Hepatocyte (in vitro differentiated cells): ENCODE measurements at regions not wholly inside any gene's neighbourhood (a gene's known extent, or its start where the extent isn't known, plus 50 kb on each side); places are given as distances from the start of the nearest gene placed in this dataset.

Experiments used
- DNase-seq: peaks from one replicate; pipeline ENCODE4 v3.0.0-alpha.2; 2016; ENCODE audit warnings: low spot score
- H2AFZ ChIP-seq: fragments of 200-600 bp; sonication (generic); 2 replicates; pipeline ENCODE4 v1.6.0; 2016; ENCODE audit warnings: antibody characterized with exemption, mild to moderate bottlenecking
- H3K27ac ChIP-seq: fragments of 200-600 bp; sonication (generic); 2 replicates; pipeline ENCODE4 v1.5.1; 2016; ENCODE audit warnings: mild to moderate bottlenecking
- H3K27me3 ChIP-seq: fragments of 200-600 bp; sonication (generic); 2 replicates; pipeline ENCODE4 v1.6.1; 2016
- H3K36me3 ChIP-seq: fragments of 200-600 bp; sonication (generic); replicated peaks from 2 replicates; pipeline ENCODE4 v1.5.1; 2016; ENCODE audit warnings: low read depth; ENCODE audit not compliant: insufficient read depth
- H3K4me1 ChIP-seq: fragments of 200-600 bp; sonication (generic); 2 replicates; pipeline ENCODE4 v1.5.1; 2016; ENCODE audit warnings: mild to moderate bottlenecking, moderate library complexity; ENCODE audit not compliant: insufficient read depth
- H3K4me2 ChIP-seq: fragments of 200-600 bp; sonication (generic); 2 replicates; pipeline ENCODE4 v1.6.0; 2016
- H3K4me3 ChIP-seq: fragments of 200-600 bp; sonication (generic); 2 replicates; pipeline ENCODE4 v1.5.1; 2016; ENCODE audit warnings: mild to moderate bottlenecking
- H3K79me2 ChIP-seq: fragments of 200-600 bp; sonication (generic); 2 replicates; pipeline ENCODE4 v1.6.0; 2017; ENCODE audit warnings: mild to moderate bottlenecking
- H3K9me2 ChIP-seq: fragments of 200-600 bp; sonication (generic); replicated peaks from 2 replicates; pipeline ENCODE4 v1.6.0; 2017; ENCODE audit warnings: mild to moderate bottlenecking; ENCODE audit not compliant: insufficient read depth
- H3K9me3 ChIP-seq: fragments of 200-600 bp; sonication (generic); 2 replicates; pipeline ENCODE4 v1.5.1; 2016; ENCODE audit warnings: low read depth, mild to moderate bottlenecking
- H4K20me1 ChIP-seq: fragments of 200-600 bp; sonication (generic); 2 replicates; pipeline ENCODE4 v1.6.0; 2016; ENCODE audit warnings: mild to moderate bottlenecking; ENCODE audit not compliant: insufficient read depth, poor library complexity, severe bottlenecking
- CTCF ChIP-seq: fragments of 200-600 bp; sonication (generic); IDR thresholded peaks from 2 replicates; pipeline ENCODE4 v1.5.1; 2016; ENCODE audit warnings: antibody characterized with exemption, mild to moderate bottlenecking; ENCODE audit not compliant: poor library complexity
- EZH2 ChIP-seq: fragments of 200-600 bp; sonication (generic); IDR thresholded peaks from 2 replicates; pipeline ENCODE4 v1.6.1; 2016; ENCODE audit warnings: antibody characterized with exemption, mild to moderate bottlenecking, borderline replicate concordance
- EZH2phosphoT487 ChIP-seq: fragments of 200-600 bp; sonication (generic); IDR thresholded peaks from one replicate; pipeline ENCODE4 v1.6.1; 2018; ENCODE audit warnings: antibody characterized with exemption, mild to moderate bottlenecking, low read depth, moderate library complexity; ENCODE audit not compliant: unreplicated experiment, severe bottlenecking
- WGBS: methylation state at CpG from one replicate; pipeline ENCODE4 v1.1.6; 2016; ENCODE audit warnings: low lambda C conversion rate; ENCODE audit errors: missing lambda C conversion rate; 5-methylcytosine and 5-hydroxymethylcytosine counted together

DNA sequence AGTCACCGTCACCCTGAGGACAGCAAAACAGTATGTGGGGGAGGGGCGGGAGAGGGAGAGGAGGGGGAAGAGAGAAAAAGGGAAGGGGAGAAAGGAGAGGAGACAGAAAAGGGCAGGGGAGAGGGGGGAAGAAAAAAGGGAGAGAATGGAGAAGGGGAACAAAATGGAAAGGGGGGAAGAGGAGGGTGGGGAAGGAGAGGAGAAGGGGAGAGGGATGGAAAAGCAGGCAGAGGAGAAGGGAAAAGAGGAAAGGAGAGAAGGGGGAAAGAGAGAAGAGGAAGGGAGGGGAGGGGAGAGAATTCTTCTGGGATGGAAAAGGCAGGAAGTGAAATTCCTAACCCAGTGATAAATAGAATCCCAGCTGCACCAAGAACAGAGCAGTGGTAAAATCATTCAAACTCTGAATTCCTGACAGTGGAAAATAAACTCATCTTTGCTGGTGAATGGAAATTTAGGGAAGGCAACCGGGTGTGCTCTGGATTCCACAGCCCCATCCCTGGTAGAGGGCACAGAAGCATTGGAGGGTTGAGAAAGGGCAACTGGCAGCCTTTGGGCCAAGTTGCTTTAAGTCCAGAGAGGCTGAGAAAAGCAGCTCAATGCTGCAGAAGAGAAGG lies 244.2 kb downstream of the BCOR start:
- H3K36me3 ChIP-seq: no peaks in the 10 kb centered on the region
- 28% methylated on average over 3 of the region's 3 CpGs for WGBS
- no peak overlapping the region for H3K4me2 ChIP-seq
- H3K4me1 ChIP-seq: peaks cover 8% of the 10 kb centered on the region
- H3K79me2 ChIP-seq: no peaks in the 10 kb centered on the region
- DNase-seq: no peak
- no peaks in the 10 kb centered on the region for H3K27me3 ChIP-seq
- H3K4me3 ChIP-seq: no peak overlapping the region
- no peaks in the 10 kb centered on the region for H3K9me2 ChIP-seq
- no peak overlapping the region for H2AFZ ChIP-seq
- no peak overlapping the region for H3K27ac ChIP-seq
- H3K9me3 ChIP-seq: no peaks in the 10 kb centered on the region
- no peaks in the 10 kb centered on the region for H4K20me1 ChIP-seq
- TF ChIP-seq EZH2 (no peak), EZH2phosphoT487 (no peak), CTCF (no peak)

GRCh38 chrX:39854772-39855747 lies 242.7 kb downstream of the BCOR start:
- H2AFZ ChIP-seq: no peak overlapping the region
- no peaks in the 10 kb centered on the region for H3K27me3 ChIP-seq
- H3K4me1 ChIP-seq: peaks cover 4% of the 10 kb centered on the region
- H3K4me2 ChIP-seq: no peak overlapping the region
- H3K4me3 ChIP-seq: no peak overlapping the region
- no peaks in the 10 kb centered on the region for H3K79me2 ChIP-seq
- TF ChIP-seq EZH2: no peak
- TF ChIP-seq EZH2phosphoT487: no peak
- TF ChIP-seq CTCF: no peak
- 89% methylated on average over 17 of the region's 17 CpGs for WGBS
- H3K36me3 ChIP-seq: no peaks in the 10 kb centered on the region
- no peaks in the 10 kb centered on the region for H3K9me3 ChIP-seq
- no peak for DNase-seq
- H4K20me1 ChIP-seq: no peaks in the 10 kb centered on the region
- no peak overlapping the region for H3K27ac ChIP-seq
- H3K9me2 ChIP-seq: no peaks in the 10 kb centered on the region

GRCh38 chrX:39855748-39856129 lies 242.0 kb downstream of the BCOR start:
- Histone ChIP-seq H3K4me1 (no peaks in the 10 kb centered on the region), H3K27me3 (no peaks in the 10 kb centered on the region), H3K27ac (no peak overlapping the region), H3K4me2 (no peak overlapping the region), H4K20me1 (no peaks in the 10 kb centered on the region), H3K9me2 (no peaks in the 10 kb centered on the region), H3K9me3 (no peaks in the 10 kb centered on the region), H3K36me3 (no peaks in the 10 kb centered on the region), H3K79me2 (no peaks in the 10 kb centered on the region), H2AFZ (no peak overlapping the region), H3K4me3 (no peak overlapping the region)
- DNase-seq: peak; percentile 63
- 68% methylated on average over 10 of the region's 10 CpGs for WGBS
- TF ChIP-seq EZH2: no peak
- no peak for TF ChIP-seq CTCF
- TF ChIP-seq EZH2phosphoT487: no peak
